GM12878 (cell line): ENCODE measurements at regions not wholly inside any gene's neighbourhood (a gene's known extent, or its start where the extent isn't known, plus 50 kb on each side); places are given as distances from the start of the nearest gene placed in this dataset.

ENCODE experiments used
- ATAC-seq: fragments of 200-7000 bp; cut with Tn5 transposase; 3 replicates; pipeline ENCODE4 v1.9.1; 2020; ENCODE audit warnings: mild to moderate bottlenecking, moderate library complexity
- BruUV-seq: library from RNA; stranded (reverse); fragments of 400-500 nt; replicated peaks from 2 replicates; lab custom pipeline; 2021; lab: Mats Ljungman, UMichigan
- CTCF ChIA-PET: fragments of 300-600 bp; sonication (Branson Sonifier 250); formaldehyde crosslinking; extraction: SDS; loops from one replicate; lab custom pipeline; 2021; ENCODE audit warnings: inconsistent platforms; lab: Yijun Ruan, JAX
- POLR2A ChIA-PET: fragments of 350-600 bp; formaldehyde crosslinking; extraction: SDS; loops from one replicate; lab custom pipeline; 2021; ENCODE audit warnings: inconsistent platforms; lab: Charles Lee
- RAD21 ChIA-PET: fragments of 300-600 bp; sonication (Branson Sonifier 250); formaldehyde crosslinking; loops from one replicate; lab custom pipeline; 2023; ENCODE audit warnings: antibody characterized with exemption; ENCODE audit not compliant: unreplicated experiment; lab: Charles Lee
- SMC1A ChIA-PET: fragments of 300-600 bp; sonication (Branson Sonifier 250); formaldehyde crosslinking; loops from one replicate; lab custom pipeline; 2023; ENCODE audit not compliant: unreplicated experiment, uncharacterized antibody; lab: Charles Lee
- DNase-seq: peaks from one replicate; pipeline ENCODE4 v3.0.0-alpha.2; 2011; ENCODE audit warnings: low read depth, low spot score
- FAIRE-seq: peaks from 3 replicates; lab custom pipeline; 2011; peaks lifted over from hg19 to GRCh38; lab: Jason Lieb, UNC
- H2AFZ ChIP-seq: 2 replicates; pipeline ENCODE4 v1.6.0; 2011; ENCODE audit warnings: low read depth, low read length, control low read depth; ENCODE audit not compliant: control insufficient read depth
- H3K27ac ChIP-seq: 2 replicates; pipeline ENCODE4 v1.5.1; 2011; ENCODE audit warnings: control low read depth; ENCODE audit not compliant: control insufficient read depth, insufficient read depth
- H3K27me3 ChIP-seq, 2 experiments: replicated peaks in 1 of 2; 2 replicates each; pipeline versions ENCODE4 v1.6.0 to v1.6.1; 2011; ENCODE audit warnings: low read length in 1 of 2; ENCODE audit not compliant: control insufficient read depth in 2 of 2, insufficient read depth in 2 of 2
- H3K36me3 ChIP-seq, 2 experiments: 2 replicates each; pipeline ENCODE4 v1.5.1; 2011; ENCODE audit warnings: low read length in 1 of 2; ENCODE audit not compliant: control insufficient read depth in 2 of 2, insufficient read depth in 2 of 2
- H3K4me1 ChIP-seq: 2 replicates; pipeline ENCODE4 v1.6.1; 2011; ENCODE audit warnings: mild to moderate bottlenecking, low read length, moderate library complexity, mixed read lengths; ENCODE audit not compliant: control insufficient read depth, insufficient read depth
- H3K4me2 ChIP-seq: 2 replicates; pipeline ENCODE4 v1.6.0; 2011; ENCODE audit warnings: control low read depth; ENCODE audit not compliant: control insufficient read depth, insufficient read depth
- H3K4me3 ChIP-seq: fragments of 200-600 bp; sonication (generic); 2 replicates; pipeline ENCODE4 v1.5.1; 2016
- H3K79me2 ChIP-seq: 2 replicates; pipeline ENCODE4 v1.6.0; 2011; ENCODE audit warnings: low read length; ENCODE audit not compliant: control insufficient read depth, insufficient read depth
- H3K9ac ChIP-seq: 2 replicates; pipeline ENCODE4 v1.8.0; 2011; ENCODE audit warnings: low read length, control low read depth, mixed read lengths; ENCODE audit not compliant: control insufficient read depth, insufficient read depth
- H3K9me3 ChIP-seq: replicated peaks from 3 replicates; pipeline ENCODE4 v1.5.1; 2011; ENCODE audit warnings: mild to moderate bottlenecking, low read length; ENCODE audit not compliant: control insufficient read depth, insufficient read depth
- H4K20me1 ChIP-seq: 2 replicates; pipeline ENCODE4 v1.6.0; 2011; ENCODE audit not compliant: control insufficient read depth, insufficient read depth
- IRF4 ChIP-seq: IDR thresholded peaks from 2 replicates; pipeline ENCODE4 v1.6.1; 2011; ENCODE audit warnings: low read depth, low read length
- JUND ChIP-seq: IDR thresholded peaks from 2 replicates; pipeline ENCODE4 v1.6.1; 2012; ENCODE audit warnings: low read depth, mild to moderate bottlenecking, low read length, improper control_type of control experiment, moderate library complexity
- KAT2A ChIP-seq: conservative IDR thresholded peaks from 2 replicates; pipeline ENCODE4 v1.6.1; 2011; ENCODE audit warnings: low read depth, low read length; ENCODE audit not compliant: control insufficient read depth
- MXI1 ChIP-seq: fragments of 150-350 bp; IDR thresholded peaks from 2 replicates; pipeline ENCODE4 v1.6.1; 2011; ENCODE audit warnings: low read depth, mild to moderate bottlenecking, inconsistent platforms, low read length, improper control_type of control experiment
- NR2F1 ChIP-seq: fragments of 450-650 bp; conservative IDR thresholded peaks from 2 replicates; pipeline ENCODE4 v1.6.1; 2017; ENCODE audit warnings: mild to moderate bottlenecking
- RAD21 ChIP-seq: IDR thresholded peaks from 2 replicates; pipeline ENCODE4 v1.6.1; 2011; ENCODE audit warnings: mild to moderate bottlenecking, low read depth, low read length, moderate library complexity; ENCODE audit not compliant: insufficient read depth
- STAT1 ChIP-seq: fragments of 450-650 bp; conservative IDR thresholded peaks from 2 replicates; pipeline ENCODE4 v1.6.1; 2014; ENCODE audit warnings: antibody characterized with exemption, mild to moderate bottlenecking
- SUPT20H ChIP-seq: IDR thresholded peaks from 2 replicates; pipeline ENCODE4 v1.6.1; 2011; ENCODE audit warnings: low read depth, mild to moderate bottlenecking, low read length, moderate library complexity, borderline replicate concordance; ENCODE audit not compliant: control insufficient read depth
- TARDBP ChIP-seq: IDR thresholded peaks from 2 replicates; pipeline ENCODE4 v1.6.1; 2016; ENCODE audit warnings: borderline replicate concordance
- TCF12 ChIP-seq: IDR thresholded peaks from 2 replicates; pipeline ENCODE4 v1.6.1; 2011; ENCODE audit warnings: low read depth, mild to moderate bottlenecking, low read length
- ZNF217 ChIP-seq: fragments of 450-650 bp; IDR thresholded peaks from 2 replicates; pipeline ENCODE4 v1.6.1; 2017; ENCODE audit warnings: antibody characterized with exemption, mild to moderate bottlenecking
- ZNF274 ChIP-seq: IDR thresholded peaks from one replicate; pipeline ENCODE4 v1.8.0; 2011; ENCODE audit not compliant: insufficient read length, insufficient read depth
- WGBS: methylation state at CpG from one replicate; pipeline ENCODE4 v1.1.6; 2016; ENCODE audit warnings: low lambda C conversion rate; ENCODE audit not compliant: insufficient replicate concordance, insufficient coverage; ENCODE audit errors: missing lambda C conversion rate; 5-methylcytosine and 5-hydroxymethylcytosine counted together
- in situ Hi-C: fragments of 300-500 bp; cut with MboI; formaldehyde crosslinking; loops from 9 replicates; pipeline ENCODE4 v1.14.3; 2018; ENCODE audit warnings: mixed read lengths
- intact Hi-C: fragments of 100-400 bp; cut with micrococcal nuclease; formaldehyde crosslinking; loops from one replicate; pipeline ENCODE4 v1.14.2; 2022; ENCODE audit not compliant: unreplicated experiment

GRCh38 chr6:113401231-113401630, 455.9 kb upstream of the MARCKS start:
- H2AFZ ChIP-seq = no peak overlapping the region
- no peaks in the 10 kb centered on the region for H3K79me2 ChIP-seq
- ChIA-PET POLR2A (no interaction called here), RAD21 (no interaction called here), CTCF (no interaction called here), SMC1A (no interaction called here)
- no peaks in the 10 kb centered on the region for H3K36me3 ChIP-seq
- WGBS = 48% methylated on average over 2 of the region's 2 CpGs
- ATAC-seq = no peak
- H3K4me1 ChIP-seq = no peaks in the 10 kb centered on the region
- no peak overlapping the region for H3K27ac ChIP-seq
- BruUV-seq = no TSS peak
- H3K4me2 ChIP-seq = no peak overlapping the region
- FAIRE-seq = no peak
- no peak overlapping the region for H3K9ac ChIP-seq
- H3K9me3 ChIP-seq = no peaks in the 10 kb centered on the region
- in situ Hi-C loops = no loop called here
- DNase-seq = no peak
- no peak for TF ChIP-seq MXI1
- no peak for TF ChIP-seq TARDBP
- TF ChIP-seq JUND = no peak
- TF ChIP-seq RAD21 = no peak
- no peak for TF ChIP-seq SUPT20H
- no peak for TF ChIP-seq ZNF274
- TF ChIP-seq NR2F1 = no peak
- no peak for TF ChIP-seq IRF4
- no peak for TF ChIP-seq STAT1
- TF ChIP-seq ZNF217 = no peak
- no peak for TF ChIP-seq TCF12
- TF ChIP-seq KAT2A = no peak
- TF ChIP-seq, all 136 proteins: peak for 0
- intact Hi-C loops = no loop called here
- H3K27me3 ChIP-seq = no peaks in the 10 kb centered on the region
- H4K20me1 ChIP-seq = no peaks in the 10 kb centered on the region
- no peak overlapping the region for H3K4me3 ChIP-seq
